ENCODE measurements at regions not wholly inside any gene's neighbourhood (a gene's known extent, or its start where the extent isn't known, plus 50 kb on each side); places are given as distances from the start of the nearest gene placed in this dataset.

DNA sequence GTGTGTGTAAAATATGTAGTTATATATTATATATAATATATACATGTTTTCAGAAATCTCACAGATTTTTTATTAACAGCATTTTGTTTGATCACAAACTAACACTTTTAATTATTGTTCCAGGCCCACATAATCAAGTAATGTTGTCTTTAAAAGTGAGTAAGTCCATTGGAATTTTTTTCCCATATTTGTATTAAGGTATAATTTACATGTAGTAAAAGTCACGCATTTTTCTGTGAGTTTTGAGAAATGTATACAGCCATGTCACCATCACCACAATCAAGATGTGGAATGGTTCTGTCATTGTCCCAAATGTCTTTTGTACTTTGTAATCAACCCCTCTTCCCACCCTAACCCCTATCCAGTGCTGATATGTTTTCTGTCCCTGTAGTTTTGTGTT is 120.0 kb upstream of the RFC3 start:
- H3K79me2 ChIP-seq (ENCODE audit: low read length) = no peaks in the 10 kb centered on the region
- H3K4me3 ChIP-seq (ENCODE audit: low read length) = no peak overlapping the region
- no peaks in the 10 kb centered on the region for H3K9me3 ChIP-seq (ENCODE audit: insufficient read depth, low read length)
- no peak overlapping the region for H3K9ac ChIP-seq (ENCODE audit: low read length)
- TF ChIP-seq, protein P1, sequence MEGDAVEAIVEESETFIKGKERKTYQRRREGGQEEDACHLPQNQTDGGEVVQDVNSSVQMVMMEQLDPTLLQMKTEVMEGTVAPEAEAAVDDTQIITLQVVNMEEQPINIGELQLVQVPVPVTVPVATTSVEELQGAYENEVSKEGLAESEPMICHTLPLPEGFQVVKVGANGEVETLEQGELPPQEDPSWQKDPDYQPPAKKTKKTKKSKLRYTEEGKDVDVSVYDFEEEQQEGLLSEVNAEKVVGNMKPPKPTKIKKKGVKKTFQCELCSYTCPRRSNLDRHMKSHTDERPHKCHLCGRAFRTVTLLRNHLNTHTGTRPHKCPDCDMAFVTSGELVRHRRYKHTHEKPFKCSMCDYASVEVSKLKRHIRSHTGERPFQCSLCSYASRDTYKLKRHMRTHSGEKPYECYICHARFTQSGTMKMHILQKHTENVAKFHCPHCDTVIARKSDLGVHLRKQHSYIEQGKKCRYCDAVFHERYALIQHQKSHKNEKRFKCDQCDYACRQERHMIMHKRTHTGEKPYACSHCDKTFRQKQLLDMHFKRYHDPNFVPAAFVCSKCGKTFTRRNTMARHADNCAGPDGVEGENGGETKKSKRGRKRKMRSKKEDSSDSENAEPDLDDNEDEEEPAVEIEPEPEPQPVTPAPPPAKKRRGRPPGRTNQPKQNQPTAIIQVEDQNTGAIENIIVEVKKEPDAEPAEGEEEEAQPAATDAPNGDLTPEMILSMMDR (IDR thresholded peaks at IDR 0.05; ENCODE audit: low read depth, low read length) = no peak
- TF ChIP-seq EZH2phosphoT487 (IDR thresholded peaks at IDR 0.05; ENCODE audit: low read depth) = no peak
- H3K4me1 ChIP-seq (ENCODE audit: low read length) = no peaks in the 10 kb centered on the region
- H3K27me3 ChIP-seq (ENCODE audit: low read depth, low read length) = no peaks in the 10 kb centered on the region
- no peaks in the 10 kb centered on the region for H4K20me1 ChIP-seq (ENCODE audit: insufficient read depth, low read length)
- no peak overlapping the region for H3K4me2 ChIP-seq (ENCODE audit: low read length)
- H3K36me3 ChIP-seq (replicated peaks; ENCODE audit: low read depth, low read length) = no peaks in the 10 kb centered on the region
- no peak overlapping the region for H2AFZ ChIP-seq (ENCODE audit: low read depth, low read length)
- H3K27ac ChIP-seq (ENCODE audit: low read length) = no peak overlapping the region

DNA sequence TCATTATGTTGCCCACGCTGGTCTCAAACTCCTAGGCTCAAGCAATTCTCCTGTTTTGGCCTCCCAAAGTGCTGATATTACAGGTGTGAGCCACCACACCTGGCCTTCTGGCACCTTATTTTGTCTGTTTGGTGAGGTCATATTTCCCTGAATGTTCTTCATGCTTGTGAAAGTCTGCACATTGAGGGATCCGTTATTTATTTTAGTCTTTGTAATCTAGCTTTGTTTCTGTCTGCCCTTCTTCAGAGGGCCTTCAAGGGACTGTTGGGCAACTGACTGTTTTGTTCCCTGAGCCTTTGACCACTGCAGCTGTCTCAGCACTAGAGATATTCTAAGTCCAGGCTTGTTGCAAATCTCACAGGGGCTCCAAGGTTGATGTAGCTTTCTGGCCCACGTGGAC is 110.5 kb upstream of the RFC3 start:
- no peaks in the 10 kb centered on the region for H3K4me1 ChIP-seq (ENCODE audit: low read length)
- no peaks in the 10 kb centered on the region for H3K27me3 ChIP-seq (ENCODE audit: low read depth, low read length)
- H3K9me3 ChIP-seq (ENCODE audit: insufficient read depth, low read length) = peaks cover 4% of the 10 kb centered on the region; the same call in 1 of the 2 replicates
- no peak overlapping the region for H3K27ac ChIP-seq (ENCODE audit: low read length)
- H3K36me3 ChIP-seq (replicated peaks; ENCODE audit: low read depth, low read length) = no peaks in the 10 kb centered on the region
- no peak overlapping the region for H3K9ac ChIP-seq (ENCODE audit: low read length)
- no peaks in the 10 kb centered on the region for H4K20me1 ChIP-seq (ENCODE audit: insufficient read depth, low read length)
- no peak overlapping the region for H3K4me3 ChIP-seq (ENCODE audit: low read length)
- H3K4me2 ChIP-seq (ENCODE audit: low read length) = no peak overlapping the region
- no peak overlapping the region for H2AFZ ChIP-seq (ENCODE audit: low read depth, low read length)
- H3K79me2 ChIP-seq (ENCODE audit: low read length) = no peaks in the 10 kb centered on the region
- TF ChIP-seq EZH2phosphoT487 (IDR thresholded peaks at IDR 0.05; ENCODE audit: low read depth) = no peak
- TF ChIP-seq, protein P1 (IDR thresholded peaks at IDR 0.05; ENCODE audit: low read depth, low read length) = no peak

DNA sequence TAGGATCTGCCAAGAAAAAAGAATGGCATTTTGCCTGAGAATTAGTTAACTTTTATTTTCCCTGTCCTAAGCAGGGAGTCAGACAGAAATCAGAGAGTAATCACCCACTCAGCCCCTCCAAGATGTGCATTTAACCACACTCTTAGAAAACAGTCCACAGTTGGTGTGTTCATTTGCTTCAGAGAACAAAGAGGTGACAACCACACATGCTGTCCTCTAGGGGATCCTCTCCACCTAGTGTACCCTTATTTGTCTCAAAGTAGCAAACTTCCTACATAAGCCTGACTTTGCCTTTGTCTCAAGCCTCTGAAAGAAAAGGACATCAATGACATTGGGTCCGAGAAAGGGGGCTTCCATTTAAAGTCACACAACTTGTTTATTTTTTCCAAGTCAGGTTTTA is 107.0 kb upstream of the RFC3 start:
- TF ChIP-seq, protein P1 (IDR thresholded peaks at IDR 0.05; ENCODE audit: low read depth, low read length) = no peak
- no peak for TF ChIP-seq EZH2phosphoT487 (IDR thresholded peaks at IDR 0.05; ENCODE audit: low read depth)
- H3K9ac ChIP-seq (ENCODE audit: low read length) = no peak overlapping the region
- no peaks in the 10 kb centered on the region for H3K4me1 ChIP-seq (ENCODE audit: low read length)
- H2AFZ ChIP-seq (ENCODE audit: low read depth, low read length) = no peak overlapping the region
- H3K79me2 ChIP-seq (ENCODE audit: low read length) = no peaks in the 10 kb centered on the region
- H3K4me2 ChIP-seq (ENCODE audit: low read length) = no peak overlapping the region
- no peaks in the 10 kb centered on the region for H3K9me3 ChIP-seq (ENCODE audit: insufficient read depth, low read length)
- H3K27me3 ChIP-seq (ENCODE audit: low read depth, low read length) = no peaks in the 10 kb centered on the region
- H4K20me1 ChIP-seq (ENCODE audit: insufficient read depth, low read length) = no peaks in the 10 kb centered on the region
- H3K27ac ChIP-seq (ENCODE audit: low read length) = no peak overlapping the region
- H3K36me3 ChIP-seq (replicated peaks; ENCODE audit: low read depth, low read length) = no peaks in the 10 kb centered on the region
- no peak overlapping the region for H3K4me3 ChIP-seq (ENCODE audit: low read length)

DNA sequence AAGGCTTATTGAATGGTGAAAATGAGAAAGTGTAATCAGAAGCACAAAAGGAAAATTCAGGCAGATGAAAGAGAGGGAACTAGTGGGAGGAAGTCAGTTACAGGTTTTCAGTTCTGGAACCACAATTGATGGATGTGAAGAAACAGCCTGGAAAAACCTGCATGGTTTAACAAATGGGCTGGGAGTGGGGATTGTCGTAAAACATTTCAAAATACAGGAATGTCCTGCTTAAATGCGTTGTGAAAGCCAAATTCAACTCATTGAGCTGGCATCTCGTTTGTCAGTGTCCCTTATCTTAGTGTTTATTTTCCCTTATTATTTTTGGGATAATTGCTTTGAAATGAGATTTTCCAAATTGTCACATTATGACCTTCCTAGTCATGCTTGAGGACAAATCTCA is 106.5 kb upstream of the RFC3 start:
- Histone ChIP-seq H3K4me2 (ENCODE audit: low read length) (no peak overlapping the region), H3K27me3 (ENCODE audit: low read depth, low read length) (no peaks in the 10 kb centered on the region), H3K36me3 (replicated peaks; ENCODE audit: low read depth, low read length) (no peaks in the 10 kb centered on the region), H3K4me1 (ENCODE audit: low read length) (no peaks in the 10 kb centered on the region), H4K20me1 (ENCODE audit: insufficient read depth, low read length) (no peaks in the 10 kb centered on the region), H3K9me3 (ENCODE audit: insufficient read depth, low read length) (no peaks in the 10 kb centered on the region), H3K9ac (ENCODE audit: low read length) (no peak overlapping the region), H3K79me2 (ENCODE audit: low read length) (no peaks in the 10 kb centered on the region), H3K27ac (ENCODE audit: low read length) (no peak overlapping the region), H3K4me3 (ENCODE audit: low read length) (no peak overlapping the region), H2AFZ (ENCODE audit: low read depth, low read length) (no peak overlapping the region)
- TF ChIP-seq, protein P1 (IDR thresholded peaks at IDR 0.05; ENCODE audit: low read depth, low read length) = no peak
- no peak for TF ChIP-seq EZH2phosphoT487 (IDR thresholded peaks at IDR 0.05; ENCODE audit: low read depth)
